ENCODE measurements at regions not wholly inside any gene's neighbourhood (a gene's known extent, or its start where the extent isn't known, plus 50 kb on each side); places are given as distances from the start of the nearest gene placed in this dataset.
"Not testable (repeated sequence)": the region's sequence is repeated elsewhere in the genome, so short reads cannot be mapped to it uniquely, and the experiment has no call there.

DNA sequence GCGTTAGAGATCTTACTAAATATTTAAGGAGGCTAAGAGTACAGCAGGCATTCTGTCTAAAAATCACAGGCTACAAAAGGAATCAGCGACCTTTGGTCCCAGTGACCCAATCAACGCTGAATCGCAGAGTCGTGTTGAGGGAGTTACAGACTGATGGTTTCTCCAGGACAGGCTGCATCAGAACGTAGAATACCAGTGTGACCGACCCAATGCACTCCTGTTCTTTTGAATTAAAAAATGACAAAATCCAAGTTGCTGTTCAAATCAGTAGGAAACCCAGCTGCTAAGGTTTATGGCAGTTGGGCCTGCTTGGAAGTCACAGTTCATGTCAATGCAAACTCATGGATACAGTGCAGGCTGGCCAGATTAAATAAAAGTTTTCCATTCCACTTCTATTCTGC is 155.8 kb upstream of the AFDN start:
- no peak overlapping the region for H3K27ac ChIP-seq (ENCODE audit: extremely low read depth, low read depth, low read length)
- POLR2A ChIA-PET = no interaction called here
- TF ChIP-seq ZNF140 (tag by site-specific recombination; IDR thresholded peaks at IDR 0.05) (no peak), ZNF843 (tag by site-specific recombination; IDR thresholded peaks at IDR 0.05) (no peak)
- no peaks in the 10 kb centered on the region for H3K36me3 ChIP-seq (ENCODE audit: control insufficient read depth in 2 of 2, insufficient read depth in 1 of 2, low read length in 2 of 2)
- H3K4me1 ChIP-seq (ENCODE audit: control insufficient read depth, insufficient read depth, low read length) = no peaks in the 10 kb centered on the region
- no peaks in the 10 kb centered on the region for H3K9me3 ChIP-seq (ENCODE audit: control insufficient read depth, insufficient read depth, low read depth, low read length)
- CTCF ChIA-PET = no interaction called here
- no peak overlapping the region for H3K4me3 ChIP-seq (ENCODE audit: low read depth, low read length)

DNA sequence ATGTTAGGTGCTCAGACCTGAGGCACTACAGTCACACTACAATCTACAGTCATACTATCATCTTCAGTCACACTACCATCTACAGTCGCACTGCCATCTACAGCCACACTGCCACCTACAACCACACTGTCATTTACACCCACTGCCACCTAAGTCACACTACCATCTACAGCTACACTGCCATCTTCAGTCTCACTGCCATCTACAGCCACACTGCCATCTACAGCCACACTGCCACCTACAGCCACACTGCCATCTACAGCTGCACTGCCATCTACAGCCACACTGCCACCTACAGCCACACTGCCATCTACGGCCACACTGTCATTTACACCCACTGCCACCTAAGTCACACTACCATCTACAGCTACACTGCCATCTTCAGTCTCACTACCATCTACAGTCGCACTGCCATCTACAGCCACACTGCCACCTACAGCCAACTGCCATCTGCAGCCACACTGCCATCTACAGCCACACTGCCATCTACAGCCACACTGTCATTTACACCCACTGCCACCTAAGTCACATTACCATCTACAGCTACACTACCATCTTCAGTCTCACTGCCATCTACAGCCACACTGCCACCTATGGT is 155.2 kb upstream of the AFDN start:
- H3K4me3 ChIP-seq (ENCODE audit: low read depth, low read length); H3K27ac ChIP-seq (ENCODE audit: extremely low read depth, low read depth, low read length); CTCF ChIA-PET; H3K36me3 ChIP-seq (ENCODE audit: control insufficient read depth in 2 of 2, insufficient read depth in 1 of 2, low read length in 2 of 2); POLR2A ChIA-PET; H3K9me3 ChIP-seq (ENCODE audit: control insufficient read depth, insufficient read depth, low read depth, low read length); H3K4me1 ChIP-seq (ENCODE audit: control insufficient read depth, insufficient read depth, low read length): not testable (repeated sequence)
- TF ChIP-seq, protein P1, sequence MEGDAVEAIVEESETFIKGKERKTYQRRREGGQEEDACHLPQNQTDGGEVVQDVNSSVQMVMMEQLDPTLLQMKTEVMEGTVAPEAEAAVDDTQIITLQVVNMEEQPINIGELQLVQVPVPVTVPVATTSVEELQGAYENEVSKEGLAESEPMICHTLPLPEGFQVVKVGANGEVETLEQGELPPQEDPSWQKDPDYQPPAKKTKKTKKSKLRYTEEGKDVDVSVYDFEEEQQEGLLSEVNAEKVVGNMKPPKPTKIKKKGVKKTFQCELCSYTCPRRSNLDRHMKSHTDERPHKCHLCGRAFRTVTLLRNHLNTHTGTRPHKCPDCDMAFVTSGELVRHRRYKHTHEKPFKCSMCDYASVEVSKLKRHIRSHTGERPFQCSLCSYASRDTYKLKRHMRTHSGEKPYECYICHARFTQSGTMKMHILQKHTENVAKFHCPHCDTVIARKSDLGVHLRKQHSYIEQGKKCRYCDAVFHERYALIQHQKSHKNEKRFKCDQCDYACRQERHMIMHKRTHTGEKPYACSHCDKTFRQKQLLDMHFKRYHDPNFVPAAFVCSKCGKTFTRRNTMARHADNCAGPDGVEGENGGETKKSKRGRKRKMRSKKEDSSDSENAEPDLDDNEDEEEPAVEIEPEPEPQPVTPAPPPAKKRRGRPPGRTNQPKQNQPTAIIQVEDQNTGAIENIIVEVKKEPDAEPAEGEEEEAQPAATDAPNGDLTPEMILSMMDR (tag by site-specific recombination; IDR thresholded peaks at IDR 0.05) = peak; percentile 21; the same call in 1 of the 2 replicates
- peak; percentile 31; the same call in 1 of the 2 replicates for TF ChIP-seq FEZF1 (tag by site-specific recombination; IDR thresholded peaks at IDR 0.05)

DNA sequence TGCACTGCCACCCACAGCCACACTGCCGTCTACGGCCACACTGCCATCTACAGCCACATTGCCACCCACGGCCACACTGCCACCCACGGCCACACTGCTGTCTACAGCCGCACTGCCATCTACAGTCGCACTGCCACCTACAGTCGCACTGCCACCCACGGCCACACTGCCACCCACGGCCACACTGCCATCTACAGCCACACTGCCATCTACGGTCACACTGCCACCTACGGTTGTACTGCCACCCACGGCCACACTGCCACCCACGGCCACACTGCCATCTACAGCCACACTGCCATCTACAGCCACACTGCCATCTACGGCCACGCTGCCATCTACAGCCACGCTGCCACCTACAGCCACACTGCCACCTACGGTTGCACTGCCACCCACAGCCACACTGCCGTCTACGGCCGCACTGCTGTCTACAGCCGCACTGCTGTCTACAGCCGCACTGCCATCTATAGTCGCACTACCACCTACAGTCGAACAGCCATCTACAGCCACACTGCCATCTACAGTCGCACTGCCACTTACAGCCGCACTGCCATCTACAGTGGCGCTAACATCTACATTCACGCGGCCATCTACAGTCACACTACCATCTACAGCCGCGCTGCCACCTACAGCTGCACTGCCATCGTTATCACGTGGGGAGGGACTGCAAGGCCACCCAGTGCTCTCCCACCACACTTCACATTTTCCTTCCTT is 154.6 kb upstream of the AFDN start:
- Histone ChIP-seq H3K4me1 (ENCODE audit: control insufficient read depth, insufficient read depth, low read length) (no peaks in the 10 kb centered on the region), H3K4me3 (ENCODE audit: low read depth, low read length) (no peak overlapping the region), H3K9me3 (ENCODE audit: control insufficient read depth, insufficient read depth, low read depth, low read length) (no peaks in the 10 kb centered on the region), H3K36me3 (ENCODE audit: control insufficient read depth in 2 of 2, insufficient read depth in 1 of 2, low read length in 2 of 2) (no peaks in the 10 kb centered on the region), H3K27ac (ENCODE audit: extremely low read depth, low read depth, low read length) (no peak overlapping the region)
- ChIA-PET POLR2A (no interaction called here), CTCF (interaction anchor here (0.6 to 0.8 kb wide), 2 partner anchors 89 to 137 kb away, joined by 3 read pairs; no protein-coding TSS in a partner anchor)
- TF ChIP-seq EGR2 (tag by site-specific recombination; IDR thresholded peaks at IDR 0.05; ENCODE audit: low read depth) (peak; percentile 73), TRIM28 (IDR thresholded peaks at IDR 0.05; ENCODE audit: borderline replicate concordance, low read length) (peak; percentile 65; the same call in 1 of the 2 replicates), SCRT1 (tag by site-specific recombination; IDR thresholded peaks at IDR 0.05; ENCODE audit: borderline replicate concordance) (no peak), ZFHX2 (tag by site-specific recombination; conservative IDR thresholded peaks at IDR 0.05) (peak; percentile 51), ZEB2 (tag by site-specific recombination; IDR thresholded peaks at IDR 0.05) (no peak)

GRCh38 chr6:167672738-167673137 is 154.0 kb upstream of the AFDN start:
- no peaks in the 10 kb centered on the region for H3K4me1 ChIP-seq (ENCODE audit: control insufficient read depth, insufficient read depth, low read length)
- POLR2A ChIA-PET = no interaction called here
- H3K36me3 ChIP-seq (ENCODE audit: control insufficient read depth in 2 of 2, insufficient read depth in 1 of 2, low read length in 2 of 2) = no peaks in the 10 kb centered on the region
- H3K27ac ChIP-seq (ENCODE audit: extremely low read depth, low read depth, low read length) = no peak overlapping the region
- TF ChIP-seq ZNF610 (tag by site-specific recombination; IDR thresholded peaks at IDR 0.05; ENCODE audit: borderline replicate concordance) (no peak), ZNF585B (tag by site-specific recombination; IDR thresholded peaks at IDR 0.05) (no peak), ZNF664 (tag by site-specific recombination; IDR thresholded peaks at IDR 0.05) (no peak), ZNF133 (tag by site-specific recombination; IDR thresholded peaks at IDR 0.05) (no peak), GLI2 (tag by site-specific recombination; IDR thresholded peaks at IDR 0.05; ENCODE audit: borderline replicate concordance, low read depth) (no peak), ZNF221 (tag by site-specific recombination; IDR thresholded peaks at IDR 0.05; ENCODE audit: borderline replicate concordance) (no peak), ZSCAN16 (tag by site-specific recombination; IDR thresholded peaks at IDR 0.05) (no peak), ZNF514 (tag by site-specific recombination; IDR thresholded peaks at IDR 0.05) (no peak), ZNF670 (tag by site-specific recombination; IDR thresholded peaks at IDR 0.05; ENCODE audit: low read depth) (no peak), ZNF223 (tag by site-specific recombination; IDR thresholded peaks at IDR 0.05) (no peak), ZNF10 (tag by site-specific recombination; IDR thresholded peaks at IDR 0.05) (no peak), ZBTB8A (tag by site-specific recombination; IDR thresholded peaks at IDR 0.05) (no peak), ZNF292 (tag by site-specific recombination; IDR thresholded peaks at IDR 0.05; ENCODE audit: borderline replicate concordance, low read depth) (no peak)
- no peaks in the 10 kb centered on the region for H3K9me3 ChIP-seq (ENCODE audit: control insufficient read depth, insufficient read depth, low read depth, low read length)
- CTCF ChIA-PET = interaction anchor here (0.6 to 0.8 kb wide), 2 partner anchors 89 to 137 kb away, joined by 3 read pairs; no protein-coding TSS in a partner anchor
- H3K4me3 ChIP-seq (ENCODE audit: low read depth, low read length) = no peak overlapping the region
